Stomach (tissue), 4 donors: ENCODE measurements at regions not wholly inside any gene's neighbourhood (a gene's known extent, or its start where the extent isn't known, plus 50 kb on each side); places are given as distances from the start of the nearest gene placed in this dataset.

Source experiments
- CTCF ChIP-seq, 7 experiments: fragments of 450-650 bp in 4 of 7; fragments of 200-600 bp in 3 of 7; sonication (generic) in 3 of 7; IDR thresholded peaks; one replicate each; pipeline ENCODE4 v1.5.1; 2016 to 2019; ENCODE audit warnings: antibody characterized with exemption in 7 of 7, control low read depth in 2 of 7, mild to moderate bottlenecking in 1 of 7
- POLR2AphosphoS5 ChIP-seq, 3 donors: sonication (generic); formaldehyde crosslinking; IDR thresholded peaks; one replicate each; pipeline ENCODE4 v1.6.1; 2016; ENCODE audit warnings: antibody characterized with exemption in 3 of 3

GRCh38 chr15:69747193-69747592 is 294.6 kb downstream of the RPLP1 start:
- TF ChIP-seq CTCF (IDR thresholded peaks at IDR 0.05) (no peak), POLR2AphosphoS5 (IDR thresholded peaks at IDR 0.05) (no peak)
